HepG2 (cell line): ENCODE measurements at regions not wholly inside any gene's neighbourhood (a gene's known extent, or its start where the extent isn't known, plus 50 kb on each side); places are given as distances from the start of the nearest gene placed in this dataset.
"Not testable (repeated sequence)": the region's sequence is repeated elsewhere in the genome, so short reads cannot be mapped to it uniquely, and the experiment has no call there.

Source experiments
- ATAC-seq: fragments of 200-7000 bp; cut with Tn5 transposase; 3 replicates; pipeline ENCODE4 v1.9.1; 2020; ENCODE audit warnings: mild to moderate bottlenecking, moderate library complexity
- BruUV-seq: library from RNA; stranded (reverse); fragments of 400-500 nt; replicated peaks from 2 replicates; lab custom pipeline; 2021; lab: Mats Ljungman, UMichigan
- CTCF ChIA-PET: fragments of 300-600 bp; formaldehyde crosslinking; extraction: SDS; loops from one replicate; lab custom pipeline; 2021; ENCODE audit warnings: low total read pairs, inconsistent platforms, low intra/inter-chr PET ratio; lab: Yijun Ruan, JAX
- POLR2A ChIA-PET: fragments of 350-600 bp; sonication (Branson Sonifier 250); formaldehyde crosslinking; loops from one replicate; lab custom pipeline; 2020; ENCODE audit warnings: antibody characterized with exemption, inconsistent platforms; lab: Yijun Ruan, JAX
- DNase-seq: peaks from one replicate; pipeline ENCODE4 v3.0.0-alpha.2; 2015; ENCODE audit warnings: low spot score
- FAIRE-seq: peaks from 3 replicates; lab custom pipeline; 2011; peaks lifted over from hg19 to GRCh38; lab: Jason Lieb, UNC
- H2AFZ ChIP-seq: one replicate; pipeline ENCODE4 v1.6.1; 2011; ENCODE audit warnings: low read length, inconsistent platforms
- H3K27ac ChIP-seq: fragments of 300-600 bp; 3 replicates; pipeline ENCODE4 v1.8.0; 2011; ENCODE audit warnings: mixed run types, mild to moderate bottlenecking, mixed read lengths, low read length, inconsistent platforms; ENCODE audit not compliant: insufficient read depth; ENCODE audit errors: extremely low read length
- H3K27me3 ChIP-seq, 2 experiments: fragments of 200-600 bp in 1 of 2; 2 replicates in 1 of 2; 3 replicates in 1 of 2; pipeline versions ENCODE4 v1.6.0 to v1.8.0; 2011; ENCODE audit warnings: low read length in 2 of 2, mild to moderate bottlenecking in 2 of 2, moderate library complexity in 2 of 2, inconsistent platforms in 1 of 2; ENCODE audit not compliant: insufficient read depth in 2 of 2, control insufficient read depth in 1 of 2
- H3K36me3 ChIP-seq, 2 experiments: fragments of 200-600 bp in 1 of 2; replicated peaks in 1 of 2; 2 replicates in 1 of 2; 3 replicates in 1 of 2; pipeline versions ENCODE4 v1.5.1 to v1.8.0; 2011; ENCODE audit warnings: low read length in 2 of 2, inconsistent platforms in 1 of 2; ENCODE audit not compliant: insufficient read depth in 2 of 2, control insufficient read depth in 1 of 2
- H3K4me1 ChIP-seq: 2 replicates; pipeline ENCODE4 v1.5.1; 2012; ENCODE audit warnings: low read length, inconsistent platforms; ENCODE audit not compliant: insufficient read depth
- H3K4me2 ChIP-seq: 2 replicates; pipeline ENCODE4 v1.6.0; 2011; ENCODE audit warnings: low read depth, low read length, inconsistent platforms
- H3K4me3 ChIP-seq, 3 experiments: fragments of 200-600 bp in 1 of 3; sonication (generic), shearing (Covaris generic) in 1 of 3; replicated peaks in 1 of 3; 2 replicates each; pipeline ENCODE4 v1.5.1; 2011 to 2016; ENCODE audit warnings: low read length in 3 of 3, inconsistent platforms in 2 of 3, low read depth in 2 of 3, mild to moderate bottlenecking in 2 of 3, control low read depth in 1 of 3, mixed read lengths in 1 of 3; ENCODE audit not compliant: insufficient read depth in 1 of 3
- H3K79me2 ChIP-seq: one replicate; pipeline ENCODE4 v1.6.1; 2011; ENCODE audit warnings: low read length, inconsistent platforms; ENCODE audit not compliant: insufficient read depth
- H3K9ac ChIP-seq: 2 replicates; pipeline ENCODE4 v1.6.0; 2011; ENCODE audit warnings: mild to moderate bottlenecking, low read depth, low read length, inconsistent platforms; ENCODE audit not compliant: insufficient read depth
- H3K9me3 ChIP-seq: 2 replicates; pipeline ENCODE4 v1.5.1; 2012; ENCODE audit warnings: mild to moderate bottlenecking, low read length
- H4K20me1 ChIP-seq: 2 replicates; pipeline ENCODE4 v1.6.0; 2011; ENCODE audit warnings: inconsistent platforms, mild to moderate bottlenecking, low read length, moderate library complexity; ENCODE audit not compliant: insufficient read depth
- WGBS: methylation state at CpG from one replicate; pipeline ENCODE4 v1.1.6; 2017; ENCODE audit warnings: low lambda C conversion rate; 5-methylcytosine and 5-hydroxymethylcytosine counted together
- in situ Hi-C: cut with HindIII; loops from 2 replicates; pipeline ENCODE4 v1.10.0; 2017; ENCODE audit warnings: low pct_unique_long_range_greater_than_20kb; ENCODE audit not compliant: extremely low pct_ligation_motif_present
- intact Hi-C: fragments of 100-400 bp; cut with micrococcal nuclease; formaldehyde crosslinking; loops from one replicate; pipeline ENCODE4 v1.10.0; 2022; ENCODE audit not compliant: unreplicated experiment

DNA sequence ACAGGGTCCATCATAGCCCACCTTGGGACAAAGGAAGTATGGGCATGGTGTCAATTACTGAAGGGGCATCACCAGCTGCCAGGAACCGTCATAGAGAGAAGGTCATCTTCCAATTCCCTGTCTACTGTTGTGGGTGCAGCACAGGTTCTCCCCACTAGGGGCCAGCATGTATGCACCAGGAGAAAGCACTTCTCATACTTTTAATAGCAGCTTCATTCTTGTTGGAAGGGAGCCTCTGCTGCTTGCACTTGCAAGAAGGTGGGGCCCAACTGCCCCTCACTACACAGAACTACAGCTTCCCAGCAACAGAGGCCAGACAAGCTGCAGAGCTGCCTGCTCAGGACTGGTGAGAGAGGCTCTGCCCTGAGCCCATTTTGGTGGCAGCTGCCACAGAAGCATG, 182.2 kb downstream of the SPIN4 start:
- FAIRE-seq, H2AFZ ChIP-seq, H3K9me3 ChIP-seq, H3K79me2 ChIP-seq, intact Hi-C loops, H3K4me1 ChIP-seq, H3K36me3 ChIP-seq, POLR2A ChIA-PET, H3K4me3 ChIP-seq, CTCF ChIA-PET, in situ Hi-C loops, BruUV-seq, H3K9ac ChIP-seq, H4K20me1 ChIP-seq, H3K27ac ChIP-seq, H3K27me3 ChIP-seq, DNase-seq, H3K4me2 ChIP-seq: not testable (repeated sequence)
- no CpG with 5 or more reads among the region's 1 CpG for WGBS
- peak; percentile 82 for ATAC-seq

- in situ Hi-C loops, H3K36me3 ChIP-seq, BruUV-seq, CTCF ChIA-PET, H4K20me1 ChIP-seq, H2AFZ ChIP-seq, H3K79me2 ChIP-seq, DNase-seq, FAIRE-seq, H3K9ac ChIP-seq, H3K4me1 ChIP-seq, ATAC-seq, H3K9me3 ChIP-seq, H3K4me3 ChIP-seq, intact Hi-C loops, H3K27ac ChIP-seq, H3K27me3 ChIP-seq, H3K4me2 ChIP-seq, POLR2A ChIA-PET: not testable (repeated sequence)
- WGBS: no CpG with 5 or more reads among the region's 1 CpG
Observed at GRCh38 chrX:63167002-63167401, 184.1 kb downstream of the SPIN4 start.

DNA sequence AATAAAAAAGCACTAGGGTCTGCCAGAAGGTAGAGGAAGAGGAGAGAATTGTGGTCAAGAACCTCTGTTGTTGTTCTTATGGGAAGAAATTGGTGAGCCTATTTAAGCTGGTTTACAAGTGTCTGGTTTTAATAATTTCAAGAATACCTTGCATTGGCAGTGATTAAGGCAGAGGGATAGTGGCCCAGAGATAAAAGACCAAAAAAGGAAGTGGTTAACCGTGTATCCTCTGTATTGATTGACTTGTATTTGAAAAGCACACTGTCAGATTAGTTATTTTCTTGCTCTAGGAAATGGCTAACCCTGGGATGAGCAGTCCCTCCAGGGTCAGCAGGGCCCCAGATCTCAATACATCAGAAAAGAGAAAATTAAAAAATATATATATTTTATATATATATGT, 190.1 kb downstream of the SPIN4 start:
- BruUV-seq, H3K27ac ChIP-seq, H4K20me1 ChIP-seq, H3K79me2 ChIP-seq, H3K4me1 ChIP-seq, H3K9ac ChIP-seq, DNase-seq, H3K4me2 ChIP-seq, H3K36me3 ChIP-seq, FAIRE-seq, H3K9me3 ChIP-seq, H3K27me3 ChIP-seq, intact Hi-C loops, POLR2A ChIA-PET, H3K4me3 ChIP-seq, H2AFZ ChIP-seq, CTCF ChIA-PET, ATAC-seq, in situ Hi-C loops: not testable (repeated sequence)
- WGBS: no CpG with 5 or more reads among the region's 1 CpG

- H4K20me1 ChIP-seq, ATAC-seq, H3K4me1 ChIP-seq, POLR2A ChIA-PET, CTCF ChIA-PET, DNase-seq, H3K27me3 ChIP-seq, H3K27ac ChIP-seq, in situ Hi-C loops, H3K4me3 ChIP-seq, FAIRE-seq, H3K9me3 ChIP-seq, H3K79me2 ChIP-seq, H3K4me2 ChIP-seq, BruUV-seq, H3K9ac ChIP-seq, H3K36me3 ChIP-seq, H2AFZ ChIP-seq, intact Hi-C loops: not testable (repeated sequence)
- no CpG with 5 or more reads among the region's 1 CpG for WGBS
Observed at GRCh38 chrX:63160340-63160739, 190.8 kb downstream of the SPIN4 start.
